ENCODE measurements at regions not wholly inside any gene's neighbourhood (a gene's known extent, or its start where the extent isn't known, plus 50 kb on each side); places are given as distances from the start of the nearest gene placed in this dataset.

GRCh38 chr13:106433066-106433465 lies 102.4 kb downstream of the EFNB2 start:
- CTCF ChIA-PET, result no interaction called here
- TF ChIP-seq, protein P1, sequence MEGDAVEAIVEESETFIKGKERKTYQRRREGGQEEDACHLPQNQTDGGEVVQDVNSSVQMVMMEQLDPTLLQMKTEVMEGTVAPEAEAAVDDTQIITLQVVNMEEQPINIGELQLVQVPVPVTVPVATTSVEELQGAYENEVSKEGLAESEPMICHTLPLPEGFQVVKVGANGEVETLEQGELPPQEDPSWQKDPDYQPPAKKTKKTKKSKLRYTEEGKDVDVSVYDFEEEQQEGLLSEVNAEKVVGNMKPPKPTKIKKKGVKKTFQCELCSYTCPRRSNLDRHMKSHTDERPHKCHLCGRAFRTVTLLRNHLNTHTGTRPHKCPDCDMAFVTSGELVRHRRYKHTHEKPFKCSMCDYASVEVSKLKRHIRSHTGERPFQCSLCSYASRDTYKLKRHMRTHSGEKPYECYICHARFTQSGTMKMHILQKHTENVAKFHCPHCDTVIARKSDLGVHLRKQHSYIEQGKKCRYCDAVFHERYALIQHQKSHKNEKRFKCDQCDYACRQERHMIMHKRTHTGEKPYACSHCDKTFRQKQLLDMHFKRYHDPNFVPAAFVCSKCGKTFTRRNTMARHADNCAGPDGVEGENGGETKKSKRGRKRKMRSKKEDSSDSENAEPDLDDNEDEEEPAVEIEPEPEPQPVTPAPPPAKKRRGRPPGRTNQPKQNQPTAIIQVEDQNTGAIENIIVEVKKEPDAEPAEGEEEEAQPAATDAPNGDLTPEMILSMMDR (IDR thresholded peaks at IDR 0.05; ENCODE audit: control extremely low read depth, extremely low read depth, low read depth, missing control alignments), result no peak
- POLR2A ChIA-PET, result no interaction called here
- DNase-seq (ENCODE audit: extremely low spot score), result no peak

DNA sequence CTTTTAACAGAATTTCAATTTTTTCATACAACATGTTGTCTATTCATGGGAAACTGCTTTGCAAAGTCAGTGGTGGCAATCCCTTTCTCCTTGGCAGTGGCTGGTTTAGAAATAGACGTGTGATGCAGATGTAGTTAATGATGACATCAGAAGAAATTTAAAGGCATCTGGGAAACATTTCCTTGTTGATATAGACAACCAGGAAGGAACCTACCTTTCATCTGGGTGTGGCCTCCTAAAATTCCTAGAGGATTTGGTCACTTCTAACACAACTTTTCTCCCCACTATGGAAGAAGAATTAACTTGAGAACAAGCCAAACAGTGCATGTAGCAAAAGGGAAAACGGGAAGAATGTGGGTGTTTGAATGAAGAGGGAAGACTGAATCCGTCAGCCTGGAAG lies 102.8 kb downstream of the EFNB2 start:
- DNase-seq (ENCODE audit: extremely low spot score), result no peak
- TF ChIP-seq, protein P1 (IDR thresholded peaks at IDR 0.05; ENCODE audit: control extremely low read depth, extremely low read depth, low read depth, missing control alignments), result no peak
- ChIA-PET POLR2A (no interaction called here), CTCF (no interaction called here)

GRCh38 chr13:106426909-106427308 lies 108.6 kb downstream of the EFNB2 start:
- CTCF ChIA-PET, result no interaction called here

GRCh38 chr13:106425661-106426060 lies 109.8 kb downstream of the EFNB2 start:
- ChIA-PET CTCF (no interaction called here), POLR2A (no interaction called here)
- no peak for DNase-seq (ENCODE audit: extremely low spot score)
- TF ChIP-seq, protein P1 (IDR thresholded peaks at IDR 0.05; ENCODE audit: control extremely low read depth, extremely low read depth, low read depth, missing control alignments), result no peak

More at GRCh38 chr13:106426909-106427308, 108.6 kb downstream of the EFNB2 start:
- DNase-seq (ENCODE audit: extremely low spot score), result no peak
- POLR2A ChIA-PET, result no interaction called here
- TF ChIP-seq, protein P1 (IDR thresholded peaks at IDR 0.05; ENCODE audit: control extremely low read depth, extremely low read depth, low read depth, missing control alignments), result no peak

DNA sequence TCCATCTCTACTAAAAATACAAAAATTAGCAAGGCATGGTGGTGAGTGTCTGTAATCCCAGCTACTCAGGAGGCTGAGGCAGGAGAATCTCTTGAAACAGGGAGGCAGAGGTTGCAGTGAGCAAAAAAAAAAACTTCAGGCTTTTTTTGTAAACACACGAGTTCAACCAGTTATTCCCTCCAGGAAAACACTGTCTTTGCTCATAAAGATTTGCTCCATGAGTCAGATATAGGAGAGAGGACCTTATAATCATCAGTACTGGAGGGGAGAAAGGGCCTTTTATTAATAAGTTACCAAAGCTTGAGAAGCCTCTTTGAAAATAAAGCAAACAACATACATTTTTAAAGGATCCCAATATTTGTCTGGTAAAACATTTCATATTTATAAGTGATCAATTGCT lies 110.7 kb downstream of the EFNB2 start:
- ChIA-PET POLR2A (no interaction called here), CTCF (no interaction called here)
- no peak for DNase-seq (ENCODE audit: extremely low spot score)
- TF ChIP-seq, protein P1 (IDR thresholded peaks at IDR 0.05; ENCODE audit: control extremely low read depth, extremely low read depth, low read depth, missing control alignments), result no peak

GRCh38 chr13:106423530-106423929 lies 111.9 kb downstream of the EFNB2 start:
- TF ChIP-seq, protein P1 (IDR thresholded peaks at IDR 0.05; ENCODE audit: control extremely low read depth, extremely low read depth, low read depth, missing control alignments), result no peak
- ChIA-PET CTCF (interaction anchor here (1.3 to 1.6 kb wide), 2 partner anchors 11 to 24 kb away, joined by 3 to 5 read pairs; no protein-coding TSS in a partner anchor), POLR2A (no interaction called here)
- DNase-seq (ENCODE audit: extremely low spot score), result peak; percentile 10

DNA sequence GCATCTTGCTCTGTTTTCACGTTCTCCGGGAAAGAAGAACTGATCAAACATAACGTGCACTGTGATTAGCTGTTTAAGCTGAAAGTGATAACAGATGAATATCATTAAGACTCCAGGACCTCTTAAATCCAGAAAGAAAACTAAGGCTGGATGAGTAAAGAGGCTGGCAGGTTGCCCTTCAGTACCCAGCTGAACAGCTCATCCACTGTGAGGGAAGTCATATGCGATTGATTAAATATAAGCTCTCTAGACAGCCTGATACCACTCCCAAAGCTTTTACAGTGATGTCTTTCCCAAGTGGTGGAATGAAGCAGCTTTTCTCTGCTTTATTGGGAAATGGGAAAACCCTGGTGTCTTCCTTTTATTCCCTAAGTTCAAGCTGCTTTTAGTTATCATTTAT lies 116.9 kb downstream of the EFNB2 start:
- POLR2A ChIA-PET, result no interaction called here
- CTCF ChIA-PET, result interaction anchor here (1.2 kb wide), 1 partner anchor 11 kb away, joined by 4 read pairs; no protein-coding TSS in a partner anchor
- TF ChIP-seq, protein P1 (IDR thresholded peaks at IDR 0.05; ENCODE audit: control extremely low read depth, extremely low read depth, low read depth, missing control alignments), result no peak
- no peak for DNase-seq (ENCODE audit: extremely low spot score)
